ENCODE measurements at regions not wholly inside any gene's neighbourhood (a gene's known extent, or its start where the extent isn't known, plus 50 kb on each side); places are given as distances from the start of the nearest gene placed in this dataset.
A peak's percentile ranks its signal among the peaks of the same experiment; 100 is the strongest.
"Not testable (repeated sequence)": the region's sequence is repeated elsewhere in the genome, so short reads cannot be mapped to it uniquely, and the experiment has no call there.

- DNase-seq = no peak
Measured at GRCh38 chr18:76715012-76715610, 107.2 kb upstream of the ZNF236 start.

GRCh38 chr18:76713432-76713831 lies 108.9 kb upstream of the ZNF236 start:
- DNase-seq = no peak

GRCh38 chr18:76712511-76713140 lies 109.7 kb upstream of the ZNF236 start:
- DNase-seq = no peak

- DNase-seq = no peak
Measured at GRCh38 chr18:76710646-76711520, 111.5 kb upstream of the ZNF236 start.

- DNase-seq = peak; percentile 61
Measured at GRCh38 chr18:76709659-76710645, 112.4 kb upstream of the ZNF236 start.

- no peak for DNase-seq
Measured at GRCh38 chr18:76708722-76709353, 113.5 kb upstream of the ZNF236 start.

- DNase-seq = no peak
Measured at GRCh38 chr18:76708071-76708721, 114.2 kb upstream of the ZNF236 start.

GRCh38 chr18:76707534-76707933 lies 114.8 kb upstream of the ZNF236 start:
- no peak for DNase-seq

- DNase-seq = not testable (repeated sequence)
Measured at GRCh38 chr18:76704589-76704988, 117.8 kb upstream of the ZNF236 start.

- no peak for DNase-seq
Measured at GRCh38 chr18:76699923-76700322, 122.4 kb upstream of the ZNF236 start.

GRCh38 chr18:76697441-76697901 lies 124.9 kb upstream of the ZNF236 start:
- DNase-seq = no peak

GRCh38 chr18:76691800-76692199 lies 130.6 kb upstream of the ZNF236 start:
- no peak for DNase-seq

- no peak for DNase-seq
Measured at GRCh38 chr18:76689646-76690264, 132.6 kb upstream of the ZNF236 start.

GRCh38 chr18:76688724-76689472 lies 133.5 kb upstream of the ZNF236 start:
- no peak for DNase-seq

GRCh38 chr18:76687304-76687962 lies 134.9 kb upstream of the ZNF236 start:
- peak; percentile 34 for DNase-seq

GRCh38 chr18:76686737-76687231 lies 135.6 kb upstream of the ZNF236 start:
- peak; percentile 17 for DNase-seq

GRCh38 chr18:76685860-76686259 lies 136.5 kb upstream of the ZNF236 start:
- DNase-seq = no peak

- no peak for DNase-seq
Measured at GRCh38 chr18:76685402-76685801, 137.0 kb upstream of the ZNF236 start.

- no peak for DNase-seq
Measured at GRCh38 chr18:76684265-76684664, 138.1 kb upstream of the ZNF236 start.
